Astrocyte (in vitro differentiated cells and primary cell): ENCODE measurements at regions not wholly inside any gene's neighbourhood (a gene's known extent, or its start where the extent isn't known, plus 50 kb on each side); places are given as distances from the start of the nearest gene placed in this dataset.

Experiments used
- DNase-seq: peaks from one replicate; pipeline ENCODE4 v3.0.0-alpha.2; 2010; ENCODE audit warnings: low read depth
- FAIRE-seq: peaks from 2 replicates; lab custom pipeline; 2011; peaks lifted over from hg19 to GRCh38; lab: Jason Lieb, UNC
- H2AFZ ChIP-seq: 2 replicates; pipeline ENCODE4 v1.6.0; 2012; ENCODE audit warnings: low read depth, low read length, inconsistent platforms
- H3K27ac ChIP-seq: 2 replicates; pipeline ENCODE4 v1.5.1; 2011; ENCODE audit warnings: low read depth, low read length, inconsistent platforms
- H3K27me3 ChIP-seq: 2 replicates; pipeline ENCODE4 v1.6.0; 2011; ENCODE audit warnings: low read length, inconsistent platforms; ENCODE audit not compliant: insufficient read depth
- H3K36me3 ChIP-seq: 2 replicates; pipeline ENCODE4 v1.5.1; 2011; ENCODE audit warnings: low read length, inconsistent platforms; ENCODE audit not compliant: insufficient read depth
- H3K4me1 ChIP-seq: 2 replicates; pipeline ENCODE4 v1.5.1; 2011; ENCODE audit warnings: low read length, inconsistent platforms; ENCODE audit not compliant: insufficient read depth
- H3K4me2 ChIP-seq: 2 replicates; pipeline ENCODE4 v1.6.0; 2012; ENCODE audit warnings: low read length, inconsistent platforms
- H3K4me3 ChIP-seq: 2 replicates; pipeline ENCODE4 v1.5.1; 2011; ENCODE audit warnings: low read depth, mild to moderate bottlenecking, low read length, inconsistent platforms; ENCODE audit not compliant: insufficient read depth
- H3K79me2 ChIP-seq: 2 replicates; pipeline ENCODE4 v1.6.0; 2012; ENCODE audit warnings: mild to moderate bottlenecking, low read length, inconsistent platforms; ENCODE audit not compliant: insufficient read depth
- H3K9ac ChIP-seq: 2 replicates; pipeline ENCODE4 v1.6.0; 2012; ENCODE audit warnings: mild to moderate bottlenecking, low read length, inconsistent platforms
- H3K9me3 ChIP-seq: 2 replicates; pipeline ENCODE4 v1.5.1; 2012; ENCODE audit warnings: low read depth, mild to moderate bottlenecking, low read length, inconsistent platforms; ENCODE audit not compliant: insufficient read depth
- H4K20me1 ChIP-seq: 2 replicates; pipeline ENCODE4 v1.6.0; 2012; ENCODE audit warnings: low read length, inconsistent platforms; ENCODE audit not compliant: insufficient read depth
- H3K27ac Mint-ChIP-seq: one replicate; pipeline ENCODE4 v1.8.0; 2021; ENCODE audit warnings: mild to moderate bottlenecking, mixed read lengths; ENCODE audit not compliant: unreplicated experiment
- H3K27me3 Mint-ChIP-seq: one replicate; pipeline ENCODE4 v1.8.0; 2021; ENCODE audit warnings: low read depth, mixed read lengths; ENCODE audit not compliant: unreplicated experiment
- H3K36me3 Mint-ChIP-seq: one replicate; pipeline ENCODE4 v1.8.0; 2021; ENCODE audit warnings: low read depth, mixed read lengths; ENCODE audit not compliant: unreplicated experiment
- H3K4me1 Mint-ChIP-seq: one replicate; pipeline ENCODE4 v1.8.0; 2021; ENCODE audit warnings: low read depth, mixed read lengths; ENCODE audit not compliant: unreplicated experiment
- H3K4me3 Mint-ChIP-seq: one replicate; pipeline ENCODE4 v1.8.0; 2021; ENCODE audit warnings: mild to moderate bottlenecking, moderate library complexity, mixed read lengths; ENCODE audit not compliant: unreplicated experiment
- H3K9me3 Mint-ChIP-seq: one replicate; pipeline ENCODE4 v1.8.0; 2021; ENCODE audit warnings: mild to moderate bottlenecking, mixed read lengths; ENCODE audit not compliant: unreplicated experiment
- EZH2 ChIP-seq: IDR thresholded peaks from 2 replicates; pipeline ENCODE4 v1.6.1; 2012; ENCODE audit warnings: mild to moderate bottlenecking, low read length, inconsistent platforms; ENCODE audit not compliant: insufficient read depth
- TF ChIP-seq, protein P1 (sequence below): IDR thresholded peaks from 2 replicates; pipeline ENCODE4 v1.5.1; 2011; ENCODE audit warnings: low read depth, mild to moderate bottlenecking, inconsistent platforms, low read length, moderate library complexity; ENCODE audit not compliant: insufficient read depth

DNA sequence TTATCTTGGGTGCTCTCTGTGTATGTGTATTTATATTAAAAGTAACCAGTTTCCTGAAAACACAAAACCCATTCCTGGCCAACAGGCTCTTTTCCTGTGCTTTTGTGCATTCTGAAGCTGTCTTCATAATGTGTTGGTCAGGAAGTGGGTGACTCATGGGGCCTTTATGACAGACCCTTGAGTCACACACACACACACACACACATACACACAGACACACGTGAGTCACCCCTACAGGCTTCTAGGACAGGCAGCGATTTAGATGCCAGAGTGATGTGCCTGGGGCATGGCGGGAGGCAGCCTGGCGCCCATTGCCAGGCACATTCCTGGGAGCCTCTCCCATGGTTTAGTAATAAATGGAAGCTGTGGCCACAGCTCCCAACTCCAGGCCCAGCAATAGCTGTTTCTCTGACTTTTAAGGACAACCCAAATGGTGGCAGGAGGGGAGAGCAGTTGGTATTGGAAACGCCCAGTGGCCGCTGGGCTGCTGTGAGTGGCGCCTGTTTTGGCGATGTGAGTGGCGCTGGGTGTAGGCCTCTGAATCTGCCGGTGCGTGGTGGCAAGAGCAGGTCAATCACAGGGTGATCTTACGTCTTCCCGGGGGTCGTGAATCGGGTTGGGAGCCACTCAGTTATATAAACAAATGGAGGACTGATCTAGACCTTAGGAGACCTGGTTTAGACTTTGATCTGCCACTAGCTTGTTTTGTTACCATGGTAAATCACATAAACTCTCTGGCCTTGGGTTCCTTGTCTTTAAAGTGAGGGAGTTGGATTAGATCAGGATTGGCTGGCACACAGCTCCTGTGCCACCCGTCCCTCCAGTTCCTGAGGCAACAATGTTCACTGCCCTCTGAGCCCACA, 150.7 kb upstream of the DLX2 start:
- TF ChIP-seq, protein P1, sequence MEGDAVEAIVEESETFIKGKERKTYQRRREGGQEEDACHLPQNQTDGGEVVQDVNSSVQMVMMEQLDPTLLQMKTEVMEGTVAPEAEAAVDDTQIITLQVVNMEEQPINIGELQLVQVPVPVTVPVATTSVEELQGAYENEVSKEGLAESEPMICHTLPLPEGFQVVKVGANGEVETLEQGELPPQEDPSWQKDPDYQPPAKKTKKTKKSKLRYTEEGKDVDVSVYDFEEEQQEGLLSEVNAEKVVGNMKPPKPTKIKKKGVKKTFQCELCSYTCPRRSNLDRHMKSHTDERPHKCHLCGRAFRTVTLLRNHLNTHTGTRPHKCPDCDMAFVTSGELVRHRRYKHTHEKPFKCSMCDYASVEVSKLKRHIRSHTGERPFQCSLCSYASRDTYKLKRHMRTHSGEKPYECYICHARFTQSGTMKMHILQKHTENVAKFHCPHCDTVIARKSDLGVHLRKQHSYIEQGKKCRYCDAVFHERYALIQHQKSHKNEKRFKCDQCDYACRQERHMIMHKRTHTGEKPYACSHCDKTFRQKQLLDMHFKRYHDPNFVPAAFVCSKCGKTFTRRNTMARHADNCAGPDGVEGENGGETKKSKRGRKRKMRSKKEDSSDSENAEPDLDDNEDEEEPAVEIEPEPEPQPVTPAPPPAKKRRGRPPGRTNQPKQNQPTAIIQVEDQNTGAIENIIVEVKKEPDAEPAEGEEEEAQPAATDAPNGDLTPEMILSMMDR, result no peak
- no peak for TF ChIP-seq EZH2
- Histone ChIP-seq H3K4me3 (no peak overlapping the region), H3K27me3 (no peaks in the 10 kb centered on the region), H3K9me3 (no peaks in the 10 kb centered on the region), H3K9ac (peak overlapping the region; percentile 35), H3K4me1 (peaks cover 50% of the 10 kb centered on the region), H3K36me3 (no peaks in the 10 kb centered on the region), H4K20me1 (no peaks in the 10 kb centered on the region), H3K27ac (peak overlapping the region; percentile 83), H3K79me2 (no peaks in the 10 kb centered on the region), H3K4me2 (peak overlapping the region; percentile 10), H2AFZ (no peak overlapping the region)
- Mint-ChIP-seq H3K27ac (peak overlapping the region; percentile 95), H3K4me1 (peaks cover 47% of the 10 kb centered on the region), H3K27me3 (no peaks in the 10 kb centered on the region), H3K9me3 (no peaks in the 10 kb centered on the region), H3K4me3 (no peak overlapping the region), H3K36me3 (no peaks in the 10 kb centered on the region)
- FAIRE-seq, result peak; percentile 85
- DNase-seq, result peak; percentile 100

DNA sequence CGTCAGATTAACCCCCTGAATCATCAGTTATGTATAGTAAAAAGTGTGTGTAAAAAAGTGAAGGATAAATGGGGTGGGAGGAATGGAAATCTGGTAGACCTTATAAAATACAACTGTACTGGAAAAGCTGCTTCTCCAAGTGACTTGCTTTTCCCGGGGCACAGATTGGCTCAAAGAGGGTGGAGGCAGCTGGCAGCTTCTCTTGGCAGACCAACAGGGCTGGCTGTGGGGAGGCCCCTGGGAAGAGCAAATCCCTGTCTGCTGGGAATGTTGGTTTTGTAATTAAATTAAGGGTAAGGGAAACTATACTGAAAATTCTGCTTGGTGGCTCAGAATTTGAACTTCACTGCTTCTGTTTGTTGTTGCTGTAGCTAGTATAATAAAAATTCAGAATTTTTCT, 154.2 kb upstream of the DLX2 start:
- DNase-seq, result no peak
- Histone ChIP-seq H3K4me3 (no peak overlapping the region), H3K4me1 (peaks cover 19% of the 10 kb centered on the region), H3K36me3 (no peaks in the 10 kb centered on the region), H3K9me3 (no peaks in the 10 kb centered on the region), H3K27me3 (no peaks in the 10 kb centered on the region), H3K27ac (no peak overlapping the region), H3K79me2 (no peaks in the 10 kb centered on the region), H3K4me2 (no peak overlapping the region), H2AFZ (no peak overlapping the region), H4K20me1 (no peaks in the 10 kb centered on the region), H3K9ac (no peak overlapping the region)
- no peak for FAIRE-seq
- Mint-ChIP-seq H3K4me1 (peaks cover 17% of the 10 kb centered on the region), H3K36me3 (no peaks in the 10 kb centered on the region), H3K27me3 (no peaks in the 10 kb centered on the region), H3K27ac (no peak overlapping the region), H3K4me3 (no peak overlapping the region), H3K9me3 (no peaks in the 10 kb centered on the region)
- TF ChIP-seq EZH2, result no peak
- TF ChIP-seq, protein P1, result no peak

DNA sequence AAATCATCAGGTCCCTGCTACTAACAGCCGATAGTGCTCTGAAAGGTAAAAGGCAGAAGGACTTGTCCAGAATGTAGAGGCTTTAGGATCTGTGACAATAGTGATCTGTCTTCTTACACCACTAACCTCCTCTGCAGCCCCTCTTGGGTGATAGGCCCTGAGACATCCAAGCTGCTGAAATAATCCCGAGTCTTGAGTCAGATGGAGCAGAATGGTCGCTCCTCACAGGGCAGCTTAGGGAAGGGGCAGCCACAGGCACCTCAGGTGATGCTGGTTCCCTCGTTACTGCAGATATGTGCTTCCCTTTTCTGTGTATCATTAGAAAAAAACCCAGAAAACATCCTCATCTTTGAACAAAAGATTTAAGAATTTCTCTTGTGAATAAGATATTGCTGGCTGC, 157.1 kb upstream of the DLX2 start:
- no peak overlapping the region for H3K4me2 ChIP-seq

More for the DNA sequence above, 157.1 kb upstream of the DLX2 start:
- Mint-ChIP-seq H3K9me3 (no peaks in the 10 kb centered on the region), H3K36me3 (no peaks in the 10 kb centered on the region), H3K27me3 (no peaks in the 10 kb centered on the region), H3K27ac (no peak overlapping the region), H3K4me3 (no peak overlapping the region), H3K4me1 (no peaks in the 10 kb centered on the region)
- no peak overlapping the region for H3K4me3 ChIP-seq
- no peaks in the 10 kb centered on the region for H3K79me2 ChIP-seq
- TF ChIP-seq, protein P1, result no peak
- no peak for TF ChIP-seq EZH2
- no peak overlapping the region for H3K27ac ChIP-seq
- H3K4me1 ChIP-seq, result peaks cover 3% of the 10 kb centered on the region
- no peaks in the 10 kb centered on the region for H3K36me3 ChIP-seq
- no peak for DNase-seq
- no peaks in the 10 kb centered on the region for H3K9me3 ChIP-seq
- H4K20me1 ChIP-seq, result no peaks in the 10 kb centered on the region
- no peak overlapping the region for H2AFZ ChIP-seq
- H3K9ac ChIP-seq, result no peak overlapping the region
- no peaks in the 10 kb centered on the region for H3K27me3 ChIP-seq
- FAIRE-seq, result no peak
